ENCODE measurements at regions not wholly inside any gene's neighbourhood (a gene's known extent, or its start where the extent isn't known, plus 50 kb on each side); places are given as distances from the start of the nearest gene placed in this dataset.
"Not testable (repeated sequence)": the region's sequence is repeated elsewhere in the genome, so short reads cannot be mapped to it uniquely, and the experiment has no call there.

DNA sequence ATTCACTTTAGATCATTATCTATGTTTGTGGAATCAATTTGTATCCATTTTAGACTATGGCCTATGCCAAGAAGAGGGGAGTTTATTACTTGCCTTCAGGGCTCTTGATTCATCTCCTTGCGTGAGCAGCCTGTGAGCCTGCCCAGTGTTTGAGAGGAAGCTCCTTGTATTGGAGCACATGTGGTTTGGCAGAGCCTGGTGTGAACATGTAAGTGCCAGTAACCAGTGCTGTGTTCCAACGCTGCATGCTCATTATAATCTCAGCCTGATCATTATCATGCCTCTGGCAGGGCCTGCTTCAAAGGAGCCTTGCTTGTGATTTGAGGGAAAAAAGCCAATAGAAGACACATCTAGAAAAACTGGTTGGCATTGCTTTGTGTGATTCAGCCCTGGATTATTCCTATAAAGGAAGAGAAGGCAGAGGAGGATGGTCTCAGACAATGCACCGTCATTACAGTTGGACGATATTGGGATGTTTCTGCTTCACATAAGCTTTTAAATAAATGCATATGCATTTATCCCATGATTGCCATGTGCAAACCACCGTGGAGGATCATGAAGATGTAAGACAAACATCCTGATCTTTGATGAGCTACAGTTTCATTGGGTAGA lies 203.4 kb upstream of the AHR start:
- no peak for DNase-seq (ENCODE audit: low spot score)

DNA sequence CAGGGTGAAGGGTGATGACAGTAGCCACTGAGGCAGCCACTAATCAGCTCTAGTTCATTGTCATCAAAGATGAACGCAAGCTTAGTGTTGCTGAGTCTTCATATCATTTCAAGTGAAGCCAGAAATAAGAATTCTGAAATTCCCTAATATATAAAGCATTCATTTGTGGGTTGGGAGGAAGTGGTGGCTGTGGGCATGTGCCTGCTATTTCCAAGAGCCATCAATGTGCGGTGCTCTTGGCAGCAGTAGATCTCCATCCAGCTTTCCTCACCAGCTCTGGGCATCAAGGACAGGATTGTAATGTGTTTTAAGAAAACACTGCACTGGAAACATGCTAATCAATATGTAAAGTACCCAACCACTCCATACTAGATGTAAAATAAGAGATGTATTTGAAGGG lies 202.5 kb upstream of the AHR start:
- DNase-seq (ENCODE audit: low spot score) = no peak

DNA sequence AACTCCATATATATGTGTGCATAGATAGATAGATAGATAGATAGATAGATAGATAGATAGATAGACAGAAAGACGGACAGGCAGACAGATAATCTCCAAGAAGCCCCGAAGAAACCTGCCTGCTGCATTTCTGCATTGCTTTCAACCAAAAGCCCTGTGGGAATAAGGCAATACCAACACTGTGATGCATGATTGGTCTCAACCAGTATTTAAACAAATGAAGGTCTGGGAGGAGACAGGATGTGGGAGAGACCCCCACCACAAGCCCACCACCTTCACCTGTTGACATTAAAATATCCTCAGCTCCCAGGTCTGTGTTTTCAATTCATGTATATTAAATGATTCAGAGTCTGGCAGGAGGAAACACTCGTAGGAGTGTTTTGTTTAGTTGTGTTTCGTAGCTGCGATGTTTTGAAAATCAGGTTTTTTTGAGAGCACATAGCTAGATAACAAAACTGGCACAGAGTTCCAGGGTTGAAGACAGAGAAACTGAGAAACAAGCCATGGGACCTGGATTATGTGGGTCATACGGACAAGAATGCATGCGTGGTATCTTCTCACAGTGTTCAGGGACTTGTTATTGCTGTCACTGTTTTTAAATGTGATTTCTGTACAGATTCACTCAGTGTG lies 200.7 kb upstream of the AHR start:
- no peak for DNase-seq (ENCODE audit: low spot score)

GRCh38 chr7:17098515-17098914 lies 199.9 kb upstream of the AHR start:
- no peak for DNase-seq (ENCODE audit: low spot score)

- DNase-seq (ENCODE audit: low spot score) = no peak
Measured at GRCh38 chr7:17099083-17099973, 199.1 kb upstream of the AHR start.

DNA sequence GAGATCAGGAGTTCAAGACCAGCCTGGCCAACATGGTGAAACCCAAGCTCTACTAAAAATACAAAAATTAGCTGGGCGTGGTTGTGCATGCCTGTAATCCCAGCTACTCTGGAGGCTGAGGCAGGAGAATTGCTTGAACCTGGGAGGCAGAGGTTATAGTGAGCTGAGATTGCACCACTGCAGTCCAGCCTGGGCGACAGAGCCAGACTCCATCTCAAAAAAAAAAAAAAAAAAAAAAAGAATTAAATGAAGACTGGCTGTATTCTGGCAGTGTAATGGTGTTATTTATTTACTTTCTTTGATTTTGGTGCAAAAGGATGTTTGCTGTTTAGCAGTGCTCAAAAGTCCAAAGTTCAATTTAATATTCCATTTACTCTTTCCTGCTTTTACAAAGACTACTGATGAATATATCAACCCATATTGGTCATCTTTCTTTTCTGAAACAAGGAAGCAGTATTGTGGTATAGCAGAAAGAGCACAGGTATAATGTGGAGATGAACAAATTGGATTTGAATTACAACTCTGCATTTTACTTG lies 198.4 kb upstream of the AHR start:
- DNase-seq (ENCODE audit: low spot score) = not testable (repeated sequence)

DNA sequence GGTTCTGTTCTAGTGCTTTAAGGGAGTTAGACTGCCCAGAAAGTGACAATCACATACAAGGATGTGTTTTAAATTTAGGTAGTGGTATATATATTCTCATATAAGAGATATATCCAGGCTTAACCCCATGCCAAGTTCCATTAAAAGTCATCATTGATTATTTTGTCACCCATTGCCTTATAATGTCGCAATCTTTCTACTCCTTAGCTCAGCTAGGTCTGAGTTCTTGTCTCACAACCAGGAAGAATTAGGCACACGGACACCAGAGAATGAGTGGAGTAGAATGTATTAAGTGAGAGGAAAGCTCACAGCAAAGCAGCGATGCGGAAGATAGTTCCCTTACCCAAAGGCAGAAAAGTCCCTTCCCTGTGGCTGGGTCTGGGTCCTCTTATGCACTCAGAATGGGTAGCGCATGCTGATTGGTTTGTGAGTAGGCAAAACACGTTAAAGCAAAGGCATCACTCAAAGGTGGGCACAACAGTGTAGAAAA lies 197.2 kb upstream of the AHR start:
- DNase-seq (ENCODE audit: low spot score) = no peak

DNA sequence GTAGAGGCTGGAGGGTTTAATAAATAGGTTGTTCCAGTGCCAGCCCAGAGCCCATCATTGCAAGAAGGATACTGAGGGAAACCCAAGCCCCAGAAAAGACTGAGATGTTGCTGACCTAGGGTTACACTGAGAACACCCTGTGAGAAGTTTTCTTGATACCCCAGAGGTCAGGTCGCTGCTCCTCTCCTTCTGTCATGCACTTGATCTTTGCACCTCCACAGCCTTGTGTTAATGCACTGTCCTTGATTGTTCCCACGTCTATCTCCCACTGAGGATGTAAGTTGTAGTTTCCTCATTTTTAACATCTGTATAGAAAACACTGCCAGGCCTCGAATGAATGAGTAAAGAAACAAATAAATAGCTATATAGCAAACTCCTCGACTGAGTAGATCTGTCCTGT lies 195.3 kb upstream of the AHR start:
- DNase-seq (ENCODE audit: low spot score) = no peak

DNA sequence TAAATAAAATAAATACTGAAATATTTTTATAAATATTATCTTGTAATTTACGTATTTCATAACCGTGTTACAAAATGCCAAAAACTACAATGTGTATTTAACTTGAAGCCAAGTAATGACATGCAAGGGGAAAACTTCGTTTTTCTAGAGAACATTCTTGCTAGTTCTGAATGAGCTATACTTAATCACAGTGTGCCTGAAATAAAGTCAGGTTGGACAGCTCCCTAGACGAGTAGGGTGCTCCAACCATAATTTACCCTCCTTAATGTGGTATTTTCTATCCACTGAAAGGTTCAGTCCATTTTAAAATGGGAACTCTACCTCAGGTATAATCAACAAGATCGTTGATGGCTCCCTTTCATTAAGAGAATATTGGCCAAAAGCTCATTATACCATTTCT lies 194.5 kb upstream of the AHR start:
- DNase-seq (ENCODE audit: low spot score) = no peak

GRCh38 chr7:17104419-17104818 lies 194.0 kb upstream of the AHR start:
- DNase-seq (ENCODE audit: low spot score) = no peak

- no peak for DNase-seq (ENCODE audit: low spot score)
Measured at GRCh38 chr7:17105701-17106100, 192.8 kb upstream of the AHR start.

- no peak for DNase-seq (ENCODE audit: low spot score)
Measured at GRCh38 chr7:17108049-17108584, 190.3 kb upstream of the AHR start.

DNA sequence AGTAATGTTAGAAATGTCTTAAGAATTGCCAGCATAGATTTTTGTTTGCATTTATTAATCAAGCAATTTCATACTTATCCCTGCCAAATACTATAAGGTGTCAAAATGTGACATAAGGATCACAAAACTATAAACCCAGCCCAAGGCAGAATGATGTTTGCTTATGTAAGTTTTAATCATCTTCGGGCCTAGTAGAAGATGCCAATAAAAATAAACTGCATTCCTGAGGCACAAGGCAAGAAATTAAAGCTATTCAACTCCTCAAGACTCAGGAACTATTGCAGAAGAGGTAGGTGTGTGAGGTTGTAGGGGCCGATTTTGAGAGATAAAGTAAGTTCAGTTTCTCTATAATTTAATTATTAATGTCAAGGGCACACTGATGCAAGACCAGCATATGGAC lies 189.4 kb upstream of the AHR start:
- DNase-seq (ENCODE audit: low spot score) = no peak

DNA sequence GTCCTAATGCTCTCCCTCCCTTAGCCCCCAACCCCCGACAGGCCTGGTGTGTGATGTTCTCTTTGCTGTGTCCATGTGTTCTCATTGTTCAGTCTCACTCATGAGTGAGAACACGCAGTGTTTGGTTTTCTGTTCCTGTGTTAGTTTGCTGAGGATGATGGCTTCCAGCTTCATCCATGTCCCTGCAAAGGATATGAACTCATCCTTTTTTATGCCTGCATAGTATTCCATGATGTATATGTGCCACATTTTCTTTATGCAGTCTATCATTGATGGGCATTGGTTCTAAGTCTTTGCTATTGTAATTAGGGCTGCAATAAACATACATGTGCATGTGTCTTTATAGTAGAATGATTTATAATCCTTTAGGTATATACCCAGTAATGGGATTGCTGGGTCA lies 184.7 kb upstream of the AHR start:
- DNase-seq (ENCODE audit: low spot score) = not testable (repeated sequence)

GRCh38 chr7:17118412-17118811 lies 180.0 kb upstream of the AHR start:
- DNase-seq (ENCODE audit: low spot score) = no peak

DNA sequence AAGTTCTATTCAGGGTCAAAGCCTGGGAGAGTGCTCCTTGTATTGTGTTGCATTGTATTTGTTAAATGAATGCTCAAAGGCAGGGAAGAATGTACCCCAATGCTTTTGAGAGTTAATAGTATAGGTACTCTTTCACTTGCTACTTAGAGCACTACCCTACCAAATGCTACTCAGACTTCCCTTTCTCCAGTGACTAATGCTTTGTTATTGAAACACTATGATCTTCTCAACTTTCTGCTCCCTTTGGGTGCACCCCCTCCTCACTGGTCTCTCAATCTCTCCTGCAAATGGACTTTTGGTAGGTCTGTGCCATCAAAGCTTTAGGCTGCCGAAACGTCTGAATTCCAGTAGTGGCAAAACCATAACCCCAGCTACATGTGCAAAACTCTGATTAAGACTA lies 177.7 kb upstream of the AHR start:
- DNase-seq (ENCODE audit: low spot score) = no peak

- no peak for DNase-seq (ENCODE audit: low spot score)
Measured at GRCh38 chr7:17121671-17122070, 176.8 kb upstream of the AHR start.

DNA sequence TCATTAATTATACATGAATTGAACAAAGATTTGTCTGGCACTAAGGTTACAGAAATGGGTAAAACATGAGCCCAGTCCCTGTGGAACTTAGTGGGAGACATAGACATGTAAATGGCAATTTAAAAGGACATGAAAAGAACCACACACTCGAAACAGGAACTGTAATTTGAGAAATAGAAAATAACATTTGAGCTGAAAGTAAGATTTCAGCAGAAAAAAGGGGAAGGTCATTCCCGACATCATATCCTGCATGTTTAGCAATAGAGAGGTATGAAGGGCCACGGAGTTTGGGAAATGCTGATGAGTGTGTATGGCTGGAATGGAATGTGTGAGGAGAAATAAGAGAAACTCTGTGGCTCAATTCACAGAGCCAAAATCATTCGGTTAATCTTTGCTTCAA lies 175.4 kb upstream of the AHR start:
- no peak for DNase-seq (ENCODE audit: low spot score)

DNA sequence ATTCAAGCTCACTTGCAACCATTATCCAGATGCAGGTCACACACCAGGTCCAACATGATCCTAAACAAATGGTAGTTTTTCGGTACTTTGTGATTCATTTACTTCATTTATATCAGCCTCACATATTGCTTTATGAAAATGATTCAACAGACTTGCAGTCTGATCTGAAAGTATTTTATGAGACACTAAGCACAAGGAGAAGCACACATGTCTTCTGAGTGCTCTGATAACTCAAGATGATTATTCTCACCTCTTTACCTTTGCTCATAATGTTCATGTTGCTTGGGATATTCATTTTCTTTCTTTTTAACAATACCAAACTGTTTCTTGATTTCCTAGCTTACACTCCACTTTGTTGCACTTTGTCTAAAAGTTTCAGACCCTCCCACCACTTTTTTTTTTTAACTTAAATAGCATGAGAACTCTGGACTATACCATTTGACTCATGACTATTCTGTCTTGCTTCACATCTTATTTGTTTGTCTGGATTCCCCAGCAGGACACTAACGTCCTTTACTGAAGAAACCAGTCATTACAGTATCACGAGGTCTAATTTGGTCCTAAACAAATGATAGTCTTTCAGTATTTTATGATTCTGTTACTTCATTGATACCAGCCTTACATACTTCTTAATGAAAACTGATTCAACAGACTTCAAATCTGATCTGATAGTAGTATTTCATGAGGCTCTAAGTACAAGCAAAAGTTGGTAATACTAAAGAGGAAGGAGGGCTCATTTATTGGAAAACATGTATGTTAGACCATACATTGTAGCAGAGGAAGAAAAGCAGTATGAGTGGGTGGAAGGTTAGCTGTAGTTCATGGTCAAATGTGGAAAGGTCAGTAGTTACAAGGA lies 171.8 kb upstream of the AHR start:
- DNase-seq (ENCODE audit: low spot score) = no peak

GRCh38 chr7:17129218-17129617 lies 169.2 kb upstream of the AHR start:
- no peak for DNase-seq (ENCODE audit: low spot score)

DNA sequence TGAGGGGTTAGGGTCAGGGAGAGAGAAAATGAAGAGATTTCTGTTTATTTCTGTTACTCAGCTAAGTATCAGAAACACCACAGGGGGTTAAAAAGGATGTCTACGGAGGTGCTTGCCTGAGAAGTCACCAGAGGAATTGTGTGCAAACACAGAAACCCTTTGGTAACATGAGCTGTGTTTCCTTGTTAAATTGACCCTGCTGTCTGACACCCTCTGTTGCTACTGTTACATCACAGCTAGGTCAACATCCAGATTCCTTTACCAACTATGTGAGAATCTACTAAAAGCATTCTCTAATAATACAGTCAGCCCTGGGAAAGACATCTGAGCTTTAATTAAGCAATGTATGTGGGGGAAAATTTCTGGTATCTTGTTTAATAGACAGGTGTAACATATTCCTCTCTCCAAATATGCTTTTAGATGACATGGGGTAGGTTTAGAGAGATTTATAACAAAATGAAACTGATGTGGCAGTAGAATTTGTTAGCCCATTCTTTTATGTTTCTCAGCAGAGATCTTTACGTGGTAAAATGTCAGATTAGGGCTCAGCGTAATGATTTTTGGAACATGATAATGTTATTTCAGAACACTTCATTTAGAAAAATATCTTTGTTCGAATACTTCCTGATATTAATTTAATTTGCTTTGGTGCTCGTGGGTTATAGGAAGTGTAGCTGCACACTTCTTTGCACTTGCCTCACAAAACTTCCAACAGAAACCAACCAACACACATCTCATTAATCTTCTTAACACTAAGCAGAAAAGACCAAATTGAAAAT lies 168.0 kb upstream of the AHR start:
- DNase-seq (ENCODE audit: low spot score) = no peak
